ENCODE measurements at regions not wholly inside any gene's neighbourhood (a gene's known extent, or its start where the extent isn't known, plus 50 kb on each side); places are given as distances from the start of the nearest gene placed in this dataset.

- TF ChIP-seq FOXC1 (CRISPR knock-in tag; IDR thresholded peaks at IDR 0.05; ENCODE audit: borderline replicate concordance) (peak; percentile 47; the same call in 1 of the 2 replicates), ZNF713 (CRISPR knock-in tag; IDR thresholded peaks at IDR 0.05) (no peak), HOMEZ (CRISPR knock-in tag; IDR thresholded peaks at IDR 0.05; ENCODE audit: low read depth) (no peak), ZNF543 (CRISPR knock-in tag; IDR thresholded peaks at IDR 0.05) (peak; percentile 31; the same call in 1 of the 2 replicates), MXD1 (CRISPR knock-in tag; IDR thresholded peaks at IDR 0.05) (no peak), ARID5B (CRISPR knock-in tag; IDR thresholded peaks at IDR 0.05) (no peak), RAD21 (CRISPR knock-in tag; IDR thresholded peaks at IDR 0.05) (peak; percentile 30; the same call in 1 of the 2 replicates), RFX1 (IDR thresholded peaks at IDR 0.05) (no peak), ZNF740 (CRISPR knock-in tag; IDR thresholded peaks at IDR 0.05) (peak; percentile 81; the same call in 1 of the 2 replicates), ZNF552 (CRISPR knock-in tag; IDR thresholded peaks at IDR 0.05; ENCODE audit: borderline replicate concordance) (peak; percentile 45; the same call in 1 of the 2 replicates), GPN1 (CRISPR knock-in tag; IDR thresholded peaks at IDR 0.05; ENCODE audit: borderline replicate concordance) (no peak), MTA1 (CRISPR knock-in tag; IDR thresholded peaks at IDR 0.05; ENCODE audit: borderline replicate concordance) (peak; percentile 52; the same call in 1 of the 2 replicates), ZNF496 (CRISPR knock-in tag; IDR thresholded peaks at IDR 0.05; ENCODE audit: insufficient replicate concordance) (no peak), ZNF850 (CRISPR knock-in tag; conservative IDR thresholded peaks at IDR 0.05) (no peak), ZSCAN9 (CRISPR knock-in tag; IDR thresholded peaks at IDR 0.05; ENCODE audit: borderline replicate concordance) (no peak), ZNF362 (CRISPR knock-in tag; IDR thresholded peaks at IDR 0.05; ENCODE audit: borderline replicate concordance) (0 out of 2 replicates have a peak, but pooled peaks have one; percentile 9), ETS1 (CRISPR knock-in tag; IDR thresholded peaks at IDR 0.05) (no peak), ZBTB34 (CRISPR knock-in tag; IDR thresholded peaks at IDR 0.05) (no peak), GABPB1 (CRISPR knock-in tag; IDR thresholded peaks at IDR 0.05) (peak; percentile 34; the same call in 1 of the 2 replicates)
These were observed 77.2 kb upstream of the BHLHE23 start (continued) for GRCh38 chr20:63083831-63084562.

All from HepG2 (cell line).